ENCODE measurements at regions not wholly inside any gene's neighbourhood (a gene's known extent, or its start where the extent isn't known, plus 50 kb on each side); places are given as distances from the start of the nearest gene placed in this dataset.

- Histone ChIP-seq H3K27me3 (ENCODE audit: insufficient read depth, poor library complexity, severe bottlenecking) (no peaks in the 10 kb centered on the region), H3K4me3 (replicated peaks; ENCODE audit: insufficient read depth, low read length) (no peak overlapping the region), H3K27ac (replicated peaks) (no peak overlapping the region)
- no peak for TF ChIP-seq SPI1 (IDR thresholded peaks at IDR 0.05; ENCODE audit: borderline replicate concordance, low read depth)
- no peak for TF ChIP-seq CTCF (IDR thresholded peaks at IDR 0.05; ENCODE audit: insufficient read depth, low read length)
- no peak for TF ChIP-seq POLR2AphosphoS5 (IDR thresholded peaks at IDR 0.05; ENCODE audit: low read depth)
- TF ChIP-seq GABPA (IDR thresholded peaks at IDR 0.05; ENCODE audit: low read depth), result no peak
- no peak for DNase-seq (ENCODE audit: low read depth in 1 of 2, low spot score in 1 of 2)
Observed at GRCh38 chr4:115222061-115222460, 108.6 kb upstream of the NDST4 start.

GRCh38 chr4:115219862-115220261 lies 106.4 kb upstream of the NDST4 start:
- no peak for TF ChIP-seq CTCF (IDR thresholded peaks at IDR 0.05; ENCODE audit: insufficient read depth, low read length)
- TF ChIP-seq SPI1 (IDR thresholded peaks at IDR 0.05; ENCODE audit: borderline replicate concordance, low read depth), result no peak
- no peak for DNase-seq (ENCODE audit: low read depth in 1 of 2, low spot score in 1 of 2)
- Histone ChIP-seq H3K27me3 (ENCODE audit: insufficient read depth, poor library complexity, severe bottlenecking) (no peaks in the 10 kb centered on the region), H3K4me3 (replicated peaks; ENCODE audit: insufficient read depth, low read length) (no peak overlapping the region), H3K27ac (replicated peaks) (no peak overlapping the region)

DNA sequence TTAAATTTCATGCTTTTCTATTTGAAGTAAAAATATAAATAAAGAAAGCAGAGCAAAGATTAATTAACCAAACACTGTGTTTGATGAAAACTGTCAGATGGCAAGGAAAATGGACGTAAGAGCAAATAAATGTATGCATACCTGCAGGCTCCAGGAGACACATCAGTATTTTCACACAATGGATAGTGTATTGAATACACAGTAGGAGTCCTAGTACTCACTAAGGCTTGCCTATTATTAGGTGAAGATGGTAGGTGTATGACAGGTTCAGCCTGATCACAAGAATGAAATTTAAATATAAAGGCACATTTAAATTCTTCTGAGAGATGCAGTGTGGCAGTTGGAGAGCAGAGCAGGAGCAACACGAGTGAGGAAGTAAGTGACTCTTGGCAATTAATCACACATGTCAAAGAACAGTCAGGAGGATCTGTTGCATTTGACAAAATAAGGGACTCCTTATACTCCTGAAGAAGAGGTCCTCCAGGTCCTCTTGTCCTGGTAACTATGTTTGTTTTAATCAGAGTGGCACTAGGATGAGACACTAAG lies 106.0 kb upstream of the NDST4 start:
- Histone ChIP-seq H3K27ac (replicated peaks) (no peak overlapping the region), H3K27me3 (ENCODE audit: insufficient read depth, poor library complexity, severe bottlenecking) (no peaks in the 10 kb centered on the region), H3K4me3 (replicated peaks; ENCODE audit: insufficient read depth, low read length) (no peak overlapping the region)
- TF ChIP-seq SPI1 (IDR thresholded peaks at IDR 0.05; ENCODE audit: borderline replicate concordance, low read depth) (no peak; the same call in 1 of the 2 replicates), REST (IDR thresholded peaks at IDR 0.05; ENCODE audit: insufficient replicate concordance, low read depth) (no peak), CTCF (IDR thresholded peaks at IDR 0.05; ENCODE audit: insufficient read depth, low read length) (no peak), GABPA (IDR thresholded peaks at IDR 0.05; ENCODE audit: low read depth) (no peak), POLR2AphosphoS5 (IDR thresholded peaks at IDR 0.05; ENCODE audit: low read depth) (no peak)
- no peak for DNase-seq (ENCODE audit: low read depth in 1 of 2, low spot score in 1 of 2)

GRCh38 chr4:115215935-115216334 lies 102.5 kb upstream of the NDST4 start:
- TF ChIP-seq POLR2AphosphoS5 (IDR thresholded peaks at IDR 0.05; ENCODE audit: low read depth) (no peak), SPI1 (IDR thresholded peaks at IDR 0.05; ENCODE audit: borderline replicate concordance, low read depth) (no peak), REST (IDR thresholded peaks at IDR 0.05; ENCODE audit: insufficient replicate concordance, low read depth) (no peak), CTCF (IDR thresholded peaks at IDR 0.05; ENCODE audit: insufficient read depth, low read length) (no peak), GABPA (IDR thresholded peaks at IDR 0.05; ENCODE audit: low read depth) (no peak)
- Histone ChIP-seq H3K27me3 (ENCODE audit: insufficient read depth, poor library complexity, severe bottlenecking) (no peaks in the 10 kb centered on the region), H3K4me3 (replicated peaks; ENCODE audit: insufficient read depth, low read length) (no peak overlapping the region), H3K27ac (replicated peaks) (no peak overlapping the region)
- no peak for DNase-seq (ENCODE audit: low read depth in 1 of 2, low spot score in 1 of 2)

Data from HL-60 (cell line).